Heart right ventricle (tissue), 16 donors: ENCODE measurements at regions not wholly inside any gene's neighbourhood (a gene's known extent, or its start where the extent isn't known, plus 50 kb on each side); places are given as distances from the start of the nearest gene placed in this dataset.

Experiments used
- ATAC-seq, 8 donors: fragments of 200-7000 bp; cut with Tn5 transposase; one replicate each; pipeline ENCODE4 v1.9.1; 2020; ENCODE audit warnings: mild to moderate bottlenecking in 8 of 8, moderate library complexity in 8 of 8, moderate number of reproducible peaks in 1 of 8
- DNase-seq, 2 donors: peaks; one replicate each; pipeline ENCODE4 v3.0.0-alpha.2; 2020
- H3K27ac ChIP-seq, 10 donors: fragments of 200-600 bp; sonication (generic) in 2 of 10; one replicate each; pipeline versions ENCODE4 v1.5.0 to v1.8.0; 2020 to 2022; ENCODE audit warnings: mild to moderate bottlenecking in 3 of 10
- H3K27me3 ChIP-seq, 7 donors: fragments of 200-600 bp; one replicate each; pipeline ENCODE4 v1.8.0; 2021 to 2022; ENCODE audit warnings: mild to moderate bottlenecking in 2 of 7
- H3K36me3 ChIP-seq, 9 donors: fragments of 200-600 bp; sonication (generic) in 1 of 9; one replicate each; pipeline versions ENCODE4 v1.5.0 to v1.8.0; 2020 to 2022; ENCODE audit warnings: mild to moderate bottlenecking in 2 of 9
- H3K4me1 ChIP-seq, 9 donors: fragments of 200-600 bp; sonication (generic) in 1 of 9; one replicate each; pipeline versions ENCODE4 v1.5.0 to v1.8.0; 2020 to 2022; ENCODE audit warnings: mild to moderate bottlenecking in 4 of 9
- H3K4me3 ChIP-seq, 10 donors: fragments of 200-600 bp; sonication (generic) in 2 of 10; one replicate each; pipeline versions ENCODE4 v1.5.0 to v1.8.0; 2020 to 2022; ENCODE audit warnings: mild to moderate bottlenecking in 7 of 10, moderate library complexity in 2 of 10
- H3K9me3 ChIP-seq, 11 donors: fragments of 200-600 bp in 10 of 11; sonication (generic) in 2 of 11; one replicate each; pipeline versions ENCODE4 v1.5.0 to v1.8.0; 2013 to 2022; ENCODE audit warnings: mild to moderate bottlenecking in 2 of 11, control low read depth in 1 of 11, moderate library complexity in 1 of 11
- WGBS, 2 donors: extraction: QIAGEN DNeasy Blood & Tissue Kit; methylation state at CpG; one replicate each; pipeline ENCODE4 v1.1.7; 2013; ENCODE audit warnings: inconsistent platforms in 1 of 2; 5-methylcytosine and 5-hydroxymethylcytosine counted together
- intact Hi-C, 10 donors: fragments of 100-400 bp; cut with DNase I; formaldehyde crosslinking; loops; one replicate each; pipeline versions ENCODE4 v1.11.1 to v1.14.2; 2022
- TF ChIP-seq, protein P1 (sequence below), 9 donors: fragments of 200-600 bp; sonication (generic) in 2 of 9; IDR thresholded peaks; one replicate each; pipeline versions ENCODE4 v1.5.0 to v1.8.0; 2021 to 2022; ENCODE audit warnings: antibody characterized with exemption in 9 of 9, mild to moderate bottlenecking in 5 of 9, moderate library complexity in 1 of 9
- donor health status: Arrhythmogenic right ventricular cardiomyopathy.
- donor health status: ischemic (EF 13 %, LVEDD 7.1; RV severe dilation, severe dysfunction).
- donor health status: healthy with polysubstance abuse.
- donor health status: DM: no; HTN: yes; CAD: no.
- donor health status: DM: no; HTN: no; CAD: no.
- donor health status: ischemic (EF 25% LVEDD 6.9; RV normal size, moderate dysfunction).
- donor health status: ischemic (EF 25% LVEDD 5.7; RV mildly dilated, moderate dysfunction).
- donor health status: healthy.
- donor health status: DM: yes; HTN: yes; CAD: no.
- donor health status: Ischemic cardiomyopathy.
- donor health status: ischemic (EF 35%, LVEDD 5.7; RV mildly dilated, moderate dysfunction).
- donor health status: nonischemic (EF 11% LVEDD 7.7; RV severe dilation, severe dysfunction).
- donor health status: DM: yes; HTN: yes; CAD: no.
- donor health status: PGD.
- donor health status: ischemic (EF 29% LVEDD 5.4; RV normal size, mild dysfunction).
- donor health status: nonischemic (EF 23%, LVEDD 6.1; RV moderate dilation, normal function).

DNA sequence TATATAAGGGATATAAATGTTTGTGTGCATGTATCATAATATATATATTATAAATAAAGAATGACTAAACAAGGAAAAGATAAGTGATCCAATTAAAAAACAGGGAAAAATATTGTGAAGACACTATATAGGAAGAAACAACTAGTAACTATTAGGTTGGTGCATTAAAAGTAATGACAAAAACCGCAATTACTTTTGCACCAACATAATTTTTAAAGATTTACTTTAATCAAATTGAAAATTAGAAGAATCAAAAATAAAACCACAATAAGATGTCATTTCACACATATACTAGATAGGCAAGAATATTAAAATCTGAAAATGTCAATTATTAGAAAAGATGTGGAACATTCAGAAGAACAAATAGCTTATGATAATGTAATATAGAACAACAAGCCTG is 595.9 kb downstream of the KCNJ3 start:
- Histone ChIP-seq H3K27me3 (no peaks in the 10 kb centered on the region), H3K4me3 (no peak overlapping the region), H3K9me3 (peaks cover 0 to 8% (median 0%) of the 10 kb centered on the region in 11 donors), H3K27ac (no peak overlapping the region), H3K36me3 (no peaks in the 10 kb centered on the region), H3K4me1 (no peaks in the 10 kb centered on the region)
- DNase-seq (no peak), ATAC-seq (no peak)
- intact Hi-C loops: no loop called here
- TF ChIP-seq, protein P1, sequence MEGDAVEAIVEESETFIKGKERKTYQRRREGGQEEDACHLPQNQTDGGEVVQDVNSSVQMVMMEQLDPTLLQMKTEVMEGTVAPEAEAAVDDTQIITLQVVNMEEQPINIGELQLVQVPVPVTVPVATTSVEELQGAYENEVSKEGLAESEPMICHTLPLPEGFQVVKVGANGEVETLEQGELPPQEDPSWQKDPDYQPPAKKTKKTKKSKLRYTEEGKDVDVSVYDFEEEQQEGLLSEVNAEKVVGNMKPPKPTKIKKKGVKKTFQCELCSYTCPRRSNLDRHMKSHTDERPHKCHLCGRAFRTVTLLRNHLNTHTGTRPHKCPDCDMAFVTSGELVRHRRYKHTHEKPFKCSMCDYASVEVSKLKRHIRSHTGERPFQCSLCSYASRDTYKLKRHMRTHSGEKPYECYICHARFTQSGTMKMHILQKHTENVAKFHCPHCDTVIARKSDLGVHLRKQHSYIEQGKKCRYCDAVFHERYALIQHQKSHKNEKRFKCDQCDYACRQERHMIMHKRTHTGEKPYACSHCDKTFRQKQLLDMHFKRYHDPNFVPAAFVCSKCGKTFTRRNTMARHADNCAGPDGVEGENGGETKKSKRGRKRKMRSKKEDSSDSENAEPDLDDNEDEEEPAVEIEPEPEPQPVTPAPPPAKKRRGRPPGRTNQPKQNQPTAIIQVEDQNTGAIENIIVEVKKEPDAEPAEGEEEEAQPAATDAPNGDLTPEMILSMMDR (IDR thresholded peaks at IDR 0.05): no peak
- WGBS, 2 donors: 63 to 64% methylated on average over 1 of the region's 1 CpG

GRCh38 chr2:155281907-155282306 is 583.4 kb downstream of the KCNJ3 start:
- no peaks in the 10 kb centered on the region for H3K4me1 ChIP-seq
- DNase-seq: no peak
- no peak for ATAC-seq
- 85 to 92% methylated on average over 7 of the region's 7 CpGs for WGBS, 2 donors
- H3K27me3 ChIP-seq: no peaks in the 10 kb centered on the region
- intact Hi-C loops: no loop called here
- no peak overlapping the region for H3K4me3 ChIP-seq
- no peaks in the 10 kb centered on the region for H3K36me3 ChIP-seq
- TF ChIP-seq, protein P1 (IDR thresholded peaks at IDR 0.05): no peak
- H3K9me3 ChIP-seq: peaks cover 0 to under 1% (median 0%) of the 10 kb centered on the region in 11 donors
- H3K27ac ChIP-seq: no peak overlapping the region

DNA sequence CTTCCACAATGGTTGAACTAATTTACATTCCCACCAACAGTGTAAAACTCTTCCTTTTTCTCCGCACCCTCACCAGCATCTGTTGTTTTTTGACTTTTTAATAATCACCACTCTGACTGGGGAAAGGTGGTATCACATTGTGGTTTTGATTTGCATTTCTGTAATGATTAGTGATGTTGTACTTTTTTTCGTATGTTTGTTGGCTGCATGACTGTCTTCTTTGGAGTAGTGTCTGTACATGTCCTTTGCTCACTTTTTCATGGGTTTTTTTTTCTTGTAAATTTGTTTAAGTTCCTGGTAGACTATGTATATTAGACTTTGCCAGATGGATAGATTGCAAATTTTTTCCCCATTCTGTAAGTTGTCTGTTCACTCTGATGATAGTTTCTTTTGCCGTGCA is 574.8 kb downstream of the KCNJ3 start:
- H3K9me3 ChIP-seq: peaks cover 0 to 22% (median 0%) of the 10 kb centered on the region in 11 donors
- no peaks in the 10 kb centered on the region for H3K4me1 ChIP-seq
- 92 to 95% methylated on average over 3 of the region's 3 CpGs for WGBS, 2 donors
- DNase-seq (no peak), ATAC-seq (no peak)
- intact Hi-C loops: no loop called here
- TF ChIP-seq, protein P1 (IDR thresholded peaks at IDR 0.05): no peak
- no peak overlapping the region for H3K4me3 ChIP-seq
- H3K36me3 ChIP-seq: no peaks in the 10 kb centered on the region
- H3K27ac ChIP-seq: no peak overlapping the region
- H3K27me3 ChIP-seq: no peaks in the 10 kb centered on the region

DNA sequence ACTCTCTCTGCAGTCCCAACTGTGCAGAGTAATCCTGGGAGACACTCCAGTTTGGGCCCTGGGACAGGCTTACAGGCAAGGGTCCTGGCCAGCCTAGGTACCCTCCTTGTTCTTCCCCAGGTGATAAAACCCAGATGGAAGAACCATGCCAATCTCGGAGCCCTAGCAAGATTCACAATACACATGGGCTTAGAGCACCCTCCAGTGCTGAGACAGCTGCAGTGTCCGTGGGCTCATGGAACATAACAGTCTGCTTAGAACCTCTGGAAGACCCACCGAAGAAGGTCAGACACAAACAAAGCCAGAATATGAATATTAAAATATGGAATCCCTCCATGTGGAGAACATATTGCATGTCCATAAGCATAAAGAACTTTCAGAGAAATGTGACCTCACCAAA is 568.1 kb downstream of the KCNJ3 start:
- Histone ChIP-seq H3K36me3 (no peaks in the 10 kb centered on the region), H3K9me3 (peaks cover 0 to 17% (median 0%) of the 10 kb centered on the region in 11 donors), H3K4me1 (no peaks in the 10 kb centered on the region), H3K4me3 (no peak overlapping the region), H3K27me3 (no peaks in the 10 kb centered on the region), H3K27ac (no peak overlapping the region)
- TF ChIP-seq, protein P1 (IDR thresholded peaks at IDR 0.05): no peak
- intact Hi-C loops: no loop called here
- ATAC-seq (no peak), DNase-seq (no peak)
- WGBS, 2 donors: 69 to 71% methylated on average over 3 of the region's 3 CpGs
